Ovary (tissue), 7 donors: ENCODE measurements at regions not wholly inside any gene's neighbourhood (a gene's known extent, or its start where the extent isn't known, plus 50 kb on each side); places are given as distances from the start of the nearest gene placed in this dataset.

ENCODE experiments used
- DNase-seq, 5 donors: peaks; one replicate each; pipeline ENCODE4 v3.0.0-alpha.2; 2019 to 2020
- H3K27ac ChIP-seq, 2 donors: fragments of 200-600 bp; one replicate each; pipeline versions ENCODE4 v1.5.1 to v1.8.0; 2019 to 2022
- H3K27me3 ChIP-seq: fragments of 200-600 bp; one replicate; pipeline ENCODE4 v1.8.0; 2022
- H3K36me3 ChIP-seq: fragments of 200-600 bp; sonication (generic); one replicate; pipeline ENCODE4 v1.5.1; 2019
- H3K4me1 ChIP-seq: one replicate; pipeline ENCODE4 v1.8.1; 2013; ENCODE audit warnings: mild to moderate bottlenecking, moderate library complexity; ENCODE audit not compliant: insufficient read depth
- H3K4me3 ChIP-seq: fragments of 200-600 bp; sonication (generic); one replicate; pipeline ENCODE4 v1.5.1; 2017
- H3K9me3 ChIP-seq, 2 donors: fragments of 200-600 bp in 1 of 2; sonication (generic) in 1 of 2; one replicate each; pipeline versions ENCODE4 v1.5.1 to v1.8.1; 2013 to 2019; ENCODE audit warnings: mild to moderate bottlenecking in 1 of 2, moderate library complexity in 1 of 2
- CTCF ChIP-seq, 3 donors: fragments of 450-650 bp in 2 of 3; fragments of 200-600 bp in 1 of 3; IDR thresholded peaks; one replicate each; pipeline versions ENCODE4 v1.5.1 to v1.8.0; 2016 to 2022; ENCODE audit warnings: antibody characterized with exemption in 3 of 3, mild to moderate bottlenecking in 1 of 3
- EP300 ChIP-seq: sonication (generic); formaldehyde crosslinking; IDR thresholded peaks from one replicate; pipeline ENCODE4 v1.6.1; 2017; ENCODE audit warnings: antibody characterized with exemption
- POLR2A ChIP-seq: fragments of 450-650 bp; IDR thresholded peaks from one replicate; pipeline ENCODE4 v1.6.1; 2017; ENCODE audit warnings: antibody characterized with exemption, mild to moderate bottlenecking, moderate library complexity
- WGBS, 3 donors: extraction: QIAGEN DNeasy Blood & Tissue Kit in 1 of 3; methylation state at CpG; one replicate each; pipeline versions ENCODE4 v1.1.5 to v1.1.7; 2013 to 2017; 5-methylcytosine and 5-hydroxymethylcytosine counted together
- intact Hi-C, 4 donors: fragments of 100-400 bp; cut with DNase I; formaldehyde crosslinking; loops; one replicate each; pipeline versions ENCODE4 v1.11.0 to v1.15.1; 2022 to 2023
- donor health status: DM: no; HTN: no; CAD: no; lungs with moderate emphysema.
- donor health status: DM: no; HTN: no; CAD: no.
- donor health status: Bipolar disorder and iron deficiency.
- donor health status: DM: no; HTN: no; CAD: no.
- donor health status: DM: yes; HTN: yes; CAD: no.

GRCh38 chr21:16377857-16378256 is 648.1 kb downstream of the USP25 start:
- intact Hi-C loops, result no loop called here
- no peak for TF ChIP-seq POLR2A
- TF ChIP-seq CTCF (IDR thresholded peaks at IDR 0.05), result no peak
- TF ChIP-seq EP300, result no peak
- H3K27me3 ChIP-seq, result no peaks in the 10 kb centered on the region
- no peaks in the 10 kb centered on the region for H3K9me3 ChIP-seq
- H3K27ac ChIP-seq, result no peak overlapping the region
- WGBS, 3 donors, result 78 to 84% (median 83%) methylated on average over 2 of the region's 2 CpGs
- no peak for DNase-seq
- H3K4me1 ChIP-seq, result peaks cover 5% of the 10 kb centered on the region
- no peaks in the 10 kb centered on the region for H3K36me3 ChIP-seq
- no peak overlapping the region for H3K4me3 ChIP-seq

DNA sequence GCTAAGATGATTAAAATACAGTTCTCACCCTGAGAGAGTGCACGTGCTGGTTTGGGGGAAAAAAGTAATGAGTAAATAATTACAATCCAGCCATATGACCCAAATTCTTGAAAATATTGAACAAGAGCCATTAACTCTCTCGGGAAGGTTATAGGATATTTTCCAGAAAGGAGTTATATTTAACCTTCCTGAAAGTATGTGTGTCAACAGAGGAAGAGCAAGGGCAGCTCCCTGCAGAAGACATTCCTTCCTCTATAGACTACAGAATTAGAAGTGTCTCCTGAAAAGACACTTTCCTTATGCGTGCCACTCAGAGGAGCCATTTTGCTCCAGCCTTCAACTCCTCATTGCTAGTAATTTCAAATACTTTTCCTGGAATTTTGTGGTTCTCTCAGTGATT is 648.7 kb downstream of the USP25 start:
- intact Hi-C loops, result no loop called here
- no peaks in the 10 kb centered on the region for H3K27me3 ChIP-seq
- H3K4me3 ChIP-seq, result no peak overlapping the region
- WGBS, 3 donors, result 33 to 44% (median 43%) methylated on average over 3 of the region's 3 CpGs
- peaks cover 5% of the 10 kb centered on the region for H3K4me1 ChIP-seq
- no peak overlapping the region for H3K27ac ChIP-seq
- no peaks in the 10 kb centered on the region for H3K36me3 ChIP-seq
- no peak for TF ChIP-seq CTCF (IDR thresholded peaks at IDR 0.05)
- no peak for TF ChIP-seq EP300
- TF ChIP-seq POLR2A, result no peak
- H3K9me3 ChIP-seq, result no peaks in the 10 kb centered on the region
- no peak for DNase-seq

GRCh38 chr21:16388291-16388690 is 658.5 kb downstream of the USP25 start:
- DNase-seq, result no peak
- H3K36me3 ChIP-seq, result no peaks in the 10 kb centered on the region
- H3K4me1 ChIP-seq, result peaks cover 4% of the 10 kb centered on the region
- TF ChIP-seq EP300, result no peak
- H3K4me3 ChIP-seq, result no peak overlapping the region
- intact Hi-C loops, result no loop called here
- no peak overlapping the region for H3K27ac ChIP-seq
- no peaks in the 10 kb centered on the region for H3K27me3 ChIP-seq
- H3K9me3 ChIP-seq, result no peaks in the 10 kb centered on the region
- 96 to 99% (median 97%) methylated on average over 4 of the region's 4 CpGs for WGBS, 3 donors

DNA sequence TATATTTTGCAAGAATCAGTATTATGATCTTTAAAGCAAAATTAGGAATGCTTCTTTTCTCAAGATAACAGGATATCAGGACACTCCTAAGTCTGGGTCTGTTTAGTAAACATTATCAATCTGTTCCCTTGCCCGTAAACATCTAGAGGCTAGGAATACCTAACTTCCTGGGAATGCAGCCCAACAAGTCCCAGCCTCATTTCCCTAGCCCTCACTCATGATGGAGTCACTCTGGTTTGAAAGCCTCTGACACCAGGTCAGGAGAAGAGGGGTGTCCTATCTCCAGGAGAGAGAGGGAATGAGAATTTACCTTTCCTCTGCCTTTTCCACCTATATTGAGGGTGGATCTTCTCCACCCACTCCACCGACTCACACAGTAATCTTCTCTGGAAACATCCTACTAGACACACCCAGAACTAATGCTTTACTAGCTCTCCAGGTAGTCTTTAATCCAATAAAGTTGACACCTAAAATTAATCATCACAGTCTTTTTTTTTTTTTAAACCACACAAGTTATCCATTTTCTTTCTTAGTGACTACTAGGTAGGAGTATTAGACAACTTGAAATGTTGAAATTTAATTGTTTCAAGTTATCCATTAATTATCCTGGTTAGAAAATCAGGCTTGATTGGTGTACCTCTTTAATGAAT is 659.3 kb downstream of the USP25 start:
- intact Hi-C loops, result no loop called here
- no peaks in the 10 kb centered on the region for H3K36me3 ChIP-seq
- 83 to 91% (median 85%) methylated on average over 2 of the region's 2 CpGs for WGBS, 3 donors
- H3K27ac ChIP-seq, result no peak overlapping the region
- peaks cover 4% of the 10 kb centered on the region for H3K4me1 ChIP-seq
- no peaks in the 10 kb centered on the region for H3K27me3 ChIP-seq
- DNase-seq, result no peak
- no peak for TF ChIP-seq EP300
- no peak for TF ChIP-seq POLR2A
- no peak for TF ChIP-seq CTCF (IDR thresholded peaks at IDR 0.05)
- no peak overlapping the region for H3K4me3 ChIP-seq
- H3K9me3 ChIP-seq, result no peaks in the 10 kb centered on the region

- no peak overlapping the region for H3K27ac ChIP-seq
- H3K4me3 ChIP-seq, result no peak overlapping the region
- H3K9me3 ChIP-seq, result no peaks in the 10 kb centered on the region
- no peak for DNase-seq
- WGBS, 3 donors, result 95 to 97% (median 97%) methylated on average over 2 of the region's 2 CpGs
- H3K36me3 ChIP-seq, result no peaks in the 10 kb centered on the region
- H3K4me1 ChIP-seq, result peaks cover 4% of the 10 kb centered on the region
- TF ChIP-seq POLR2A (no peak), CTCF (IDR thresholded peaks at IDR 0.05) (no peak), EP300 (no peak)
- no peaks in the 10 kb centered on the region for H3K27me3 ChIP-seq
- intact Hi-C loops, result no loop called here
These were observed 659.9 kb downstream of the USP25 start for GRCh38 chr21:16389643-16390042.
